DND-41 (cell line): ENCODE measurements at regions not wholly inside any gene's neighbourhood (a gene's known extent, or its start where the extent isn't known, plus 50 kb on each side); places are given as distances from the start of the nearest gene placed in this dataset.

ENCODE experiments used
- ATAC-seq: fragments of 200-7000 bp; cut with Tn5 transposase; 3 replicates; pipeline ENCODE4 v1.9.1; 2021; ENCODE audit warnings: low read depth; ENCODE audit not compliant: insufficient read depth
- DNase-seq: peaks from one replicate; pipeline ENCODE4 v3.0.0-alpha.2; 2020
- H2AFZ ChIP-seq: 2 replicates; pipeline ENCODE4 v1.6.0; 2012; ENCODE audit warnings: low read depth, low read length
- H3K27ac ChIP-seq: 2 replicates; pipeline ENCODE4 v1.5.1; 2012; ENCODE audit warnings: low read length, inconsistent platforms
- H3K27me3 ChIP-seq: fragments of 200-600 bp; sonication (generic); 2 replicates; pipeline ENCODE4 v1.6.0; 2012; ENCODE audit warnings: low read length, mild to moderate bottlenecking, inconsistent platforms; ENCODE audit not compliant: insufficient read depth, poor library complexity
- H3K36me3 ChIP-seq: 2 replicates; pipeline ENCODE4 v1.5.1; 2012; ENCODE audit warnings: low read length, inconsistent platforms; ENCODE audit not compliant: insufficient read depth
- H3K4me1 ChIP-seq: 2 replicates; pipeline ENCODE4 v1.5.1; 2012; ENCODE audit warnings: mild to moderate bottlenecking, low read length; ENCODE audit not compliant: insufficient read depth
- H3K4me2 ChIP-seq: 2 replicates; pipeline ENCODE4 v1.6.0; 2012; ENCODE audit warnings: mild to moderate bottlenecking, moderate library complexity, low read length, inconsistent platforms; ENCODE audit not compliant: insufficient read depth
- H3K4me3 ChIP-seq, 2 experiments: fragments of 200-600 bp in 1 of 2; shearing (Covaris generic) in 1 of 2; 2 replicates each; pipeline ENCODE4 v1.5.1; 2012 to 2016; ENCODE audit warnings: inconsistent platforms in 2 of 2, low read length in 2 of 2, mild to moderate bottlenecking in 2 of 2, low read depth in 1 of 2, moderate library complexity in 1 of 2
- H3K79me2 ChIP-seq: 2 replicates; pipeline ENCODE4 v1.6.0; 2012; ENCODE audit warnings: low read length, inconsistent platforms; ENCODE audit not compliant: insufficient read depth
- H3K9ac ChIP-seq: 2 replicates; pipeline ENCODE4 v1.6.0; 2012; ENCODE audit warnings: low read depth, mild to moderate bottlenecking, inconsistent platforms, low read length, moderate library complexity
- H3K9me3 ChIP-seq: 2 replicates; pipeline ENCODE4 v1.5.1; 2012; ENCODE audit warnings: low read length, moderate library complexity, mild to moderate bottlenecking, inconsistent platforms; ENCODE audit not compliant: insufficient read depth, severe bottlenecking
- H4K20me1 ChIP-seq: 2 replicates; pipeline ENCODE4 v1.6.0; 2012; ENCODE audit warnings: low read length; ENCODE audit not compliant: insufficient read depth
- CTCF ChIP-seq: IDR thresholded peaks from 2 replicates; pipeline ENCODE4 v1.5.1; 2012; ENCODE audit warnings: borderline replicate concordance, low read length, moderate library complexity, mild to moderate bottlenecking; ENCODE audit not compliant: poor library complexity, severe bottlenecking; ENCODE audit errors: extremely low read depth
- EZH2 ChIP-seq: IDR thresholded peaks from 3 replicates; pipeline ENCODE4 v1.6.1; 2012; ENCODE audit warnings: borderline replicate concordance, low read depth, mild to moderate bottlenecking, moderate library complexity, low read length, inconsistent platforms; ENCODE audit not compliant: severe bottlenecking

- Histone ChIP-seq H3K27ac (no peak overlapping the region), H3K9me3 (no peaks in the 10 kb centered on the region), H3K4me3 (no peak overlapping the region), H2AFZ (no peak overlapping the region), H3K9ac (no peak overlapping the region), H3K4me2 (no peak overlapping the region), H3K27me3 (no peaks in the 10 kb centered on the region), H4K20me1 (no peaks in the 10 kb centered on the region), H3K4me1 (no peaks in the 10 kb centered on the region), H3K79me2 (no peaks in the 10 kb centered on the region), H3K36me3 (no peaks in the 10 kb centered on the region)
- DNase-seq (no peak), ATAC-seq (no peak)
- no peak for TF ChIP-seq EZH2
- TF ChIP-seq CTCF: no peak
Observed at GRCh38 chr12:105987685-105988035, 151.1 kb downstream of the NUAK1 start.

GRCh38 chr12:105992849-105993740 lies 145.7 kb downstream of the NUAK1 start:
- H3K4me3 ChIP-seq: no peak overlapping the region
- H3K36me3 ChIP-seq: no peaks in the 10 kb centered on the region
- ATAC-seq (no peak), DNase-seq (no peak)
- no peak overlapping the region for H3K4me2 ChIP-seq
- no peaks in the 10 kb centered on the region for H3K4me1 ChIP-seq
- H3K9me3 ChIP-seq: no peaks in the 10 kb centered on the region
- H3K27me3 ChIP-seq: no peaks in the 10 kb centered on the region
- no peak overlapping the region for H2AFZ ChIP-seq
- TF ChIP-seq CTCF (no peak), EZH2 (no peak)
- no peak overlapping the region for H3K9ac ChIP-seq
- H3K79me2 ChIP-seq: no peaks in the 10 kb centered on the region
- H3K27ac ChIP-seq: no peak overlapping the region
- no peaks in the 10 kb centered on the region for H4K20me1 ChIP-seq

DNA sequence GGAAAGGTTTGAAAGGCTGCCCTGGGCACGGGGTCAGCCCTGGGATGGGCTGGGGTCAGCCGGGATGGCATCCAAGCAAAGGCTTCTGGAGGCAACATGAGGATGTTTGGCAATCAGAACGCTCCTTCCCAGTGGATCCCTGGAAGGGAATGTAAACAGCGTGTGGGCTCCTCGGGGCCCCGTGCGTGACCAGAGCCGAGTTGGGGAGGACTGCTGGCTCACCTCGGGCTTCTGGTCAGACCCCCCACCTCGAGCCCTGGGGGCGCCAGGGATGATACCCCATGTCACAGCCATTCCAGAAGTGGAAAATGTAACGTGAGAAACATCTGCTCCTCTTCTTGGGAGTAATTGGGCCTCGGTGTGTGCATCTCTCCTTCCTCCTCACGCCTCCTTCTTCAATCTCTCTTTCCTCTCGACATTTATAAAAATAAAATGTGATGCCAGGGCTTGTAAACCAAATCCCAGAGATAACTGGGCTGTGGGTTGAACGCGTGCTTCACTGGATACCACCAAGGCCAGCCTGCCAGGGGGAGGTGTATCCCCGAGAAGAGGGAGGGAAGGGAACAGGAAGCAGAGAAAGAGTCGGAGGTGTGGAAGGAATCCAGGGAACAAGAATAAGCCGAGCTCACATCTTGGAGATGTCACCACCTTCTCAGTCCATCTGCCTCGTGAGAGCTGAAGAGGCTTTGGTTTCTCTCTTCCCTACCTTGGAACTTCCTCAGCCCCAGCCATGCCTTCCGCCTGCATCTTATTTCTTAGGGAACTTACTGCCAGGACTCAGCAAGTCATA lies 144.8 kb downstream of the NUAK1 start:
- H3K27me3 ChIP-seq: no peaks in the 10 kb centered on the region
- no peak overlapping the region for H3K4me3 ChIP-seq
- DNase-seq (no peak), ATAC-seq (no peak)
- H3K36me3 ChIP-seq: no peaks in the 10 kb centered on the region
- no peaks in the 10 kb centered on the region for H3K79me2 ChIP-seq
- no peak for TF ChIP-seq CTCF
- no peak for TF ChIP-seq EZH2
- no peaks in the 10 kb centered on the region for H3K4me1 ChIP-seq
- H2AFZ ChIP-seq: no peak overlapping the region
- no peaks in the 10 kb centered on the region for H4K20me1 ChIP-seq
- no peak overlapping the region for H3K4me2 ChIP-seq
- no peaks in the 10 kb centered on the region for H3K9me3 ChIP-seq
- H3K27ac ChIP-seq: no peak overlapping the region
- H3K9ac ChIP-seq: no peak overlapping the region
